AG08395 (cell line): ENCODE measurements at regions not wholly inside any gene's neighbourhood (a gene's known extent, or its start where the extent isn't known, plus 50 kb on each side); places are given as distances from the start of the nearest gene placed in this dataset.
"Not testable (repeated sequence)": the region's sequence is repeated elsewhere in the genome, so short reads cannot be mapped to it uniquely, and the experiment has no call there.

Experiments used
- DNase-seq: peaks from one replicate; pipeline ENCODE4 v3.0.0; 2012; ENCODE audit warnings: mixed read lengths, low spot score

DNA sequence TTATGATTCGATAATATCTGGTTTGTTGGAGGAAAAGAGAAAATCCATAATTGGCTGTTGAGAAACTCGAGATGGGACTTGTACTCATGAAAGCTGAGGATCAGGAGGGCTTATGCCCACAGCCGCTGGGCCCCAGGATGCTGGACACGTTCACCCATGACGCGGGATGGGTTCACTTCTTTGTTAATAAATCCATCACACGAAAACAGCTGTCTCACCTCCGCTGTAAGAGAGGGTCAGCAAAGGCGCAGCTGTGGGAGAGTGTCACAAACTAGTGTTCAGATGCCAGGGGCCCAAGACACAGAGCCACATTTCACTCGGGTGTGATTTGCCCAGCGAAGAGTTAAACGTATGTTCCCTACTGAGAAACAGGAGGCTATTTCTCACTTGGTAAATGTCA lies 315.1 kb downstream of the THBS2 start:
- DNase-seq: no peak

DNA sequence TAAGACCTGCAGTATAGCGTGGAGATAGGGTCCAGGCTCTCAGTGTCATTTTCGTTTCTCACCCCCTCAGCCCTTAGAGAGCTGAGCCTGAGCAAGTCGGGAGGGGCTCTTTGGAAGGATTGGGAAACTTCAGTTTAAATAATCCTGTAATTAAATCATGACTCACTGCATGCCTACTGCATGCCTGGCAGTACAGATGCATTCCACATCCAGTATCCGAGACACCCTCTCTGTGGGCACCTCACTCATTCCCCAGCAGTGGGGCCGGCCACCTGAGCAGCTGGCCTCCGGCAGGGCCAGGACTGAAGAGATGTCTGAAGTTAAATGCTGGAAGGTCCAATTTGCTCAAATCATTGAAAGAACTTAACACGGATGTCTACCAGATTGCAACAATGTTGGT lies 316.6 kb downstream of the THBS2 start:
- DNase-seq: peak; percentile 67

DNA sequence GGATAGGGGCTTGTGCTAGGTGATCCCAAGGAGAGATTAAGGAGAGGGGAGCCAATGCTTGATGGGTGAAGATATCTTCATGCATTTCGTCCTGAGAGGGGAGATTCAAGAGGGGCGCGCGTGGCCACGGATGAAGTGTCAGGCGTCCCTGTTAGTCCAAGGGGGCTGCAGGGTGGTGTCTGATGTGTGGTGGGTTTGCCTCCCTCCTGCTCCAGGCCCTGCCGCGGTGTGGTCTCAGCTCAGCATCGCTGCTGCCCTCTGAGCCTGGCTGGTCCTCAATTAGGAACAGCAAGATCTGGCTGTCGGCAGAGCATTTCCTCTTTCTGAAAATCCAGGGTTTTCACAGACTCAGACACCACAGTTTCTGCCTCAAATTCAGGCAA lies 318.0 kb downstream of the THBS2 start:
- no peak for DNase-seq

DNA sequence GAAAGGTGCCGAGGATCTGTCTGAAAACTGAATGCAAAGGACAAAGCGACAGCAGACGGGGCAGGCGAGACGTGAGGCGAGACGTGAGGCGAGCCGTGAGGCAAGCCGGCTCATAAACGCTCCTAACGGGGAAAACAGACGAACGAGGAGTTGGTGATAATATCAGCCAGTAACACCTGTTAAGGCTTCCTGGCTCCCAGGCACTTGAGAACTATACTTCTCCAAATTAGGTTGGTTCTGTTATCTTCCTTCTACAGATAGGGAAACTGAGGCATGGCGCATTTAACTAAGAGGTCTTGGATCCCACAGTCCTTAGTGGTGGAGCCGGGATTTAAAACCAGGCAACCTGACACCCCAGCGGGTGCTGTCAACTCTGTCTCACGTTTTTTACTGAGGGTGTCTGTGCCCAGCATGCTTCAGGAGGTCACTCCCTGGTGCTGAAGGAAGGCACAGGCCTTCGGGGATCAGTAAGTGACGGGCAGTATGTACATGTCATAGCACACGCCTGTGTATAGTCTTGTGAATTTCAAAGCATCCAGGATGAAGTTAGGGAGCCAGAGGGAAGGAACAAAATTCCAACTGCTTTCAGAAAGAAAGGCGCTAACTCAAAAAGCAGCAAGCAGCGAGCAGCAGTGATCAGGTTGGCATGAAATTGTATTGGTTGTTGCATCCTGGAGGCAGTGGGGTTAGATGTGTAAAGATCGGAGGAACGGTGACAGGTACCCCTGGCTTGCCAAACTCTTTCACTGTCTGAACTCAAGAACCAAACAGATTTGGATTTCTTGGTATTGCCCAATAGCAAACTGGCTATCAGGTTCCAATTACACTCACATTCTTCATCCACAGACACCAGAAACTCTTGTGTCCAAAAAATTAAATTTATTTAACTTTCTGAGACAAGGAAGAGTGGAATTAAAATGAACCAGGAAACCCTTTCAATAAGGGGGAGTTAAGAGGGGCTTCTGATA lies 318.7 kb downstream of the THBS2 start:
- DNase-seq: no peak

DNA sequence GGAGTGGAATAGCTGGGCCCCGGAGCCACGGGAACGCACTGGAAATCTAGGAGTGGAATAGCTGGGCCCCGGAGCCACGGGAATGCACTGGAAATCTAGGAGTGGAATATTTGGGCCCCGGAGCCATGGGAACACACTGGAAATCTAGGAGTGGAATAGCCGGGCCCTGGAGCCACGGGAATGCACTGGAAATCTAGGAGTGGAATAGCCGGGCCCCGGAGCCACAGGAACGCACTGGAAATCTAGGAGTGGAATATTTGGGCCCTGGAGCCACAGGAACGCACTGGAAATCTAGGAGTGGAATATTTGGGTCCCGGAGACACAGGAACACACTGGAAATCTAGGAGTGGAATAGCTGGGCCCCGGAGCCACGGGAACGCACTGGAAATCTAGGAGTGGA lies 321.5 kb downstream of the THBS2 start:
- not testable (repeated sequence) for DNase-seq

- DNase-seq: not testable (repeated sequence)
Observed at GRCh38 chr6:168931072-168931471, 322.6 kb downstream of the THBS2 start.

- DNase-seq: no peak
Observed at GRCh38 chr6:168929871-168930450, 323.7 kb downstream of the THBS2 start.

GRCh38 chr6:168928012-168928411 lies 325.6 kb downstream of the THBS2 start:
- no peak for DNase-seq

DNA sequence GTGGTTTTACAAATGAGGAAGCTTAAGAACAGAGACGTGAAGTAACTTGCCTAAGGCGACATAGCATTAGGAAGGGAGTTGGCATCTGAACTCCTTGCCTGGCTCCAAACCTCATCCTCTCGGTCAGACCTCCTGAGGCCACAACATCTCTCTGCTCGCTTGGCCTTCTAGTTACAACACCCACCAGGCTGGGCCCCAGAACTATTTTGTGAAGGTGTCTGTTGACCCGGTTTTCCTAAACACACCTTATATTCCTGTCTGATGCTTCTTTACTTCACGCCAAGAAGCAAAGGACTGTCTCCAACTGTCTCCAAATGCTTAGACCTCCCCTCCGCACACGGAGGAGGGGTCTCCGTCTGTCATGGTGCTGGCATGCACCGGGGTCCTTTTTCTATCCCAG lies 326.6 kb downstream of the THBS2 start:
- DNase-seq: no peak

- no peak for DNase-seq
Observed at GRCh38 chr6:168926306-168926705, 327.3 kb downstream of the THBS2 start.

GRCh38 chr6:168925671-168926070 lies 328.0 kb downstream of the THBS2 start:
- no peak for DNase-seq

DNA sequence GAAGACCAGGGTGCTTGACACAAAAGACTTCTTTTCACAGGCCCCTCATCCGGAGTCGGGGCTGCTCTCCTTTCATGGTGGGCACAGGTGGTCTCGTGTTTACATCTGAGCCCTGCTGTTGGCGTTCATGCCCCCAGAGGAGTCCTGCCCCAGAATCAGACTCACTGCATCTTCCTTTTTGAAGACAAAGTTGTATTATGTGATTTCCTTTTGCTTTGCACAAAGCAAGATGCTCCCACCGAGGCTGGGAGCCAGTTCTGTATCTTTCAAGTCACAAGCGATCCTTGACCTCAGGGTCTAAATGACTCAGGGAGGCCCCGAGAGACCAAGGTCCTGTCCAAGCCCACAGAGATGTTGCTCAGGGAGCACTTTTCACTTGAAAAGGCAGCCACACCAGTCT lies 330.5 kb downstream of the THBS2 start:
- no peak for DNase-seq

- no peak for DNase-seq
Observed at GRCh38 chr6:168922436-168922835, 331.2 kb downstream of the THBS2 start.

- DNase-seq: no peak
Observed at GRCh38 chr6:168920289-168920688, 333.4 kb downstream of the THBS2 start.

- no peak for DNase-seq
Observed at GRCh38 chr6:168919470-168920179, 334.0 kb downstream of the THBS2 start.

GRCh38 chr6:168916576-168917211 lies 337.0 kb downstream of the THBS2 start:
- peak; percentile 68 for DNase-seq

GRCh38 chr6:168915855-168916254 lies 337.8 kb downstream of the THBS2 start:
- no peak for DNase-seq

DNA sequence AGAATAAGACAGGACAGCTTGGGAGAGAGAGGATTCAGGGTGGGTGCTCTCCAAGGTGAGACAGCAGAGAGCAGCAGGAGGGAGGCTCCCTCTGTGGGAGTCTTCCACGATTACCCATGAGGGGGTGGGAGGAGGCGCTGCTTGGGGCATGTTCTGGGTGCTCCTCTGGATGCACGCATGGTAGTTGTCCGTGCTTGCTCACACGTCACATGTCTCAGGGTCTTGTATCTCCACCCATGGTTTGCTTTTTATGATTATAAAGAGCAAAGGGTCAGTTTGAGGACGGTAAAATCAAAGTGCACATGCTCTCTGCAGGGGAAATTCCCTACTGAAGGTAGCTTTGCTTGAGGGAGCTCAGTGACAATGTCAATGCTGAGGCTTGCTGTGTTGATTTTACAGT lies 338.4 kb downstream of the THBS2 start:
- DNase-seq: no peak

DNA sequence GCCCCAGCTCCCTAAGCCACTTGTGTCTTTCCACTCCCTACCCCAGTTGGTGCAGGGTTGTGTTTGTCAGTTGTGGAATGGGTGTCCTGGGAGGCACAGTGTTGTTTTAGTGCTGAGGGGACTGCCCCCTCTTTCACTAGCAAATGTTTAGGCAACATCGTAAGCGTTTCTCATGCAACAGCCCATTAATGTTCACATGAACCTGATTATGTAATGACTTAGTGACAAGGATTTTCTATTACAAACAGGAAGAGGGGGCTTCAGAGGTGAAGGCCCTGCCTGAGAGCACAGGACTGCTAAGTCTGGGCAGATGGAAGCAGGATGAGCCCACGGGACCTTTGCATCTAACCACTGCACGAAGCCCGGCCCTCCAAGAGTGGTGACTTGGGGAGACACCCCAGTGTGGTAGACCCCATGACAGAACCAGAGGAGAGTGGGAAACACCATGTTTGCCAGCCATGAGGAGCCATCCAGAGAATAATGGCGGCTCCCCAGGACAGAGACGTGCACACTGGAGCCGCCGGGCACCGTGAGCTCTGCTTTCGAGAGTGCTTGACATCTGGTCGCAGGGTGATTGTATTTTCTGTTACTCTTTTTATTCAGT lies 339.7 kb downstream of the THBS2 start:
- no peak for DNase-seq

GRCh38 chr6:168913231-168913865 lies 340.3 kb downstream of the THBS2 start:
- not testable (repeated sequence) for DNase-seq

DNA sequence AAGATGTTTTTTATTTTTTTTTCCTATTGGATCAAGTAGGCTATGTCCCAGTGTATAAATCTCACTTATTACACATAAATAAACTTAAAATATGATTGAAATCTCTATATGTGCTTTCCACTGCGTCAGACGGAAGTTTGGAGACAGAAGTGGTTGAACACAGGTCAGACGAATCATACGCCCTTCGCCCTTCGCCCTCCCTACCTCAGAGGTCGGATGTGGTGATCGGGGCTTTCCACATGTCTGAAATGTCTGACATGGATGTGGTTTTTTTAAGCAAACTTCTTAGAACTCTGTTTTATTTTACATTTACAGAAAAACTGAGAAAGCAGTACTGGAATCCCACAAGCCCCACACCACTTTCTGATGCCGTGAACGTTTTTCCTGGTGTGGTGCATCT lies 344.4 kb downstream of the THBS2 start:
- DNase-seq: no peak
